ENCODE measurements at regions not wholly inside any gene's neighbourhood (a gene's known extent, or its start where the extent isn't known, plus 50 kb on each side); places are given as distances from the start of the nearest gene placed in this dataset.
"Not testable (repeated sequence)": the region's sequence is repeated elsewhere in the genome, so short reads cannot be mapped to it uniquely, and the experiment has no call there.

GRCh38 chr2:91658336-91658735 lies 2966.9 kb downstream of the RPIA start:
- H3K79me2 ChIP-seq (ENCODE audit: insufficient read depth, low read length); H3K36me3 Mint-ChIP-seq (ENCODE audit: insufficient read depth in 1 of 3, low read depth in 3 of 3); H3K18ac ChIP-seq (ENCODE audit: insufficient read length, low read depth, low read length); H2BK12ac ChIP-seq (ENCODE audit: insufficient read length, low read depth, low read length); H2BK120ac ChIP-seq (ENCODE audit: low read depth, low read length, poor library complexity, severe bottlenecking); H3K4me3 Mint-ChIP-seq; H3K27me3 Mint-ChIP-seq (ENCODE audit: low read depth); H3K23ac ChIP-seq (ENCODE audit: insufficient read length, low read depth, low read length); H3K4me1 ChIP-seq (ENCODE audit: insufficient read depth, low read length); H3K4me2 ChIP-seq (ENCODE audit: insufficient read depth, insufficient read length, low read length); H3K9ac ChIP-seq (ENCODE audit: extremely low read depth, insufficient read length, low read length); H4K8ac ChIP-seq (replicated peaks; ENCODE audit: insufficient read length, low read depth, low read length); H3K4me1 Mint-ChIP-seq; H3K4ac ChIP-seq (ENCODE audit: low read depth, low read length); H3K9me3 ChIP-seq (ENCODE audit: control insufficient read depth, low read depth, low read length); H2AK5ac ChIP-seq (ENCODE audit: insufficient read length, low read length); H2BK20ac ChIP-seq (ENCODE audit: low read depth, low read length, poor library complexity, severe bottlenecking); DNase-seq; H3K27me3 ChIP-seq (ENCODE audit: insufficient read depth, low read length); H3K27ac Mint-ChIP-seq; H4K20me1 ChIP-seq (ENCODE audit: control insufficient read depth, insufficient read depth, insufficient read length); H3K14ac ChIP-seq (ENCODE audit: insufficient read depth, low read length); H3K9me3 Mint-ChIP-seq; H3K23me2 ChIP-seq (ENCODE audit: insufficient read length, low read depth, low read length, poor library complexity, severe bottlenecking); H2BK15ac ChIP-seq (ENCODE audit: low read depth, low read length); H2BK5ac ChIP-seq (ENCODE audit: insufficient read length, low read length); H4K91ac ChIP-seq (ENCODE audit: insufficient read length, low read depth, low read length); H2AFZ ChIP-seq (ENCODE audit: low read length); H3T11ph ChIP-seq (ENCODE audit: low read length); H4K5ac ChIP-seq (ENCODE audit: insufficient read length, low read depth, low read length); H3K79me1 ChIP-seq (ENCODE audit: insufficient read depth, low read depth, low read length, poor library complexity, severe bottlenecking); H3K56ac ChIP-seq (ENCODE audit: insufficient read length, low read depth, low read length); H3K27ac ChIP-seq (ENCODE audit: insufficient read length, low read depth, low read length): not testable (repeated sequence)
- WGBS (ENCODE audit: extremely low coverage, insufficient read length, low lambda C conversion rate), result no CpG with 5 or more reads among the region's 12 CpGs

GRCh38 chr2:91659189-91659916 lies 2967.9 kb downstream of the RPIA start:
- H3K9me3 ChIP-seq (ENCODE audit: control insufficient read depth, low read depth, low read length); H3K9ac ChIP-seq (ENCODE audit: extremely low read depth, insufficient read length, low read length); H3K27me3 Mint-ChIP-seq (ENCODE audit: low read depth); H3K4ac ChIP-seq (ENCODE audit: low read depth, low read length); H4K91ac ChIP-seq (ENCODE audit: insufficient read length, low read depth, low read length); H2BK20ac ChIP-seq (ENCODE audit: low read depth, low read length, poor library complexity, severe bottlenecking); H2BK15ac ChIP-seq (ENCODE audit: low read depth, low read length); H4K8ac ChIP-seq (replicated peaks; ENCODE audit: insufficient read length, low read depth, low read length); H3K4me2 ChIP-seq (ENCODE audit: insufficient read depth, insufficient read length, low read length); H2BK12ac ChIP-seq (ENCODE audit: insufficient read length, low read depth, low read length); H3K14ac ChIP-seq (ENCODE audit: insufficient read depth, low read length); H3T11ph ChIP-seq (ENCODE audit: low read length); H3K27ac Mint-ChIP-seq; H2AFZ ChIP-seq (ENCODE audit: low read length); H3K27ac ChIP-seq (ENCODE audit: insufficient read length, low read depth, low read length); DNase-seq; H2AK5ac ChIP-seq (ENCODE audit: insufficient read length, low read length); H3K56ac ChIP-seq (ENCODE audit: insufficient read length, low read depth, low read length); H2BK5ac ChIP-seq (ENCODE audit: insufficient read length, low read length); H3K36me3 Mint-ChIP-seq (ENCODE audit: insufficient read depth in 1 of 3, low read depth in 3 of 3); H4K5ac ChIP-seq (ENCODE audit: insufficient read length, low read depth, low read length); H3K4me3 Mint-ChIP-seq; H3K9me3 Mint-ChIP-seq; H3K4me1 ChIP-seq (ENCODE audit: insufficient read depth, low read length); H3K4me1 Mint-ChIP-seq; H3K79me2 ChIP-seq (ENCODE audit: insufficient read depth, low read length); H3K23ac ChIP-seq (ENCODE audit: insufficient read length, low read depth, low read length); H4K20me1 ChIP-seq (ENCODE audit: control insufficient read depth, insufficient read depth, insufficient read length); H2BK120ac ChIP-seq (ENCODE audit: low read depth, low read length, poor library complexity, severe bottlenecking); H3K18ac ChIP-seq (ENCODE audit: insufficient read length, low read depth, low read length); H3K79me1 ChIP-seq (ENCODE audit: insufficient read depth, low read depth, low read length, poor library complexity, severe bottlenecking); H3K27me3 ChIP-seq (ENCODE audit: insufficient read depth, low read length); H3K23me2 ChIP-seq (ENCODE audit: insufficient read length, low read depth, low read length, poor library complexity, severe bottlenecking): not testable (repeated sequence)
- no CpG with 5 or more reads among the region's 21 CpGs for WGBS (ENCODE audit: extremely low coverage, insufficient read length, low lambda C conversion rate)
